H1 (cell line): ENCODE measurements at regions not wholly inside any gene's neighbourhood (a gene's known extent, or its start where the extent isn't known, plus 50 kb on each side); places are given as distances from the start of the nearest gene placed in this dataset.

ENCODE experiments used
- ASH2L ChIP-seq: fragments of 200-600, 300-600 bp; sonication (generic); IDR thresholded peaks from one replicate; pipeline ENCODE4 v1.7.1; 2017; ENCODE audit warnings: low read length
- CBX8 ChIP-seq: fragments of 300-800, 300-1000 bp; sonication (generic); IDR thresholded peaks from 2 replicates; pipeline ENCODE4 v1.7.1; 2016; ENCODE audit warnings: low read depth, low read length, borderline replicate concordance
- EZH2 ChIP-seq: fragments of 200-600 bp; sonication (generic); IDR thresholded peaks from 2 replicates; pipeline ENCODE4 v1.7.1; 2012; ENCODE audit warnings: low read depth, mild to moderate bottlenecking, moderate library complexity, low read length, inconsistent platforms; ENCODE audit not compliant: severe bottlenecking
- KDM5A ChIP-seq: fragments of 200-600 bp; IDR thresholded peaks from 2 replicates; pipeline ENCODE4 v1.7.1; 2012; ENCODE audit warnings: mild to moderate bottlenecking, low read length, inconsistent platforms, mixed read lengths
- RXRA ChIP-seq: IDR thresholded peaks from 2 replicates; pipeline ENCODE4 v1.6.1; 2011; ENCODE audit warnings: low read depth, mild to moderate bottlenecking, low read length, moderate library complexity; ENCODE audit not compliant: insufficient read depth
- YY1 ChIP-seq: IDR thresholded peaks from 2 replicates; pipeline ENCODE4 v1.6.1; 2011; ENCODE audit warnings: low read depth, mild to moderate bottlenecking, low read length

DNA sequence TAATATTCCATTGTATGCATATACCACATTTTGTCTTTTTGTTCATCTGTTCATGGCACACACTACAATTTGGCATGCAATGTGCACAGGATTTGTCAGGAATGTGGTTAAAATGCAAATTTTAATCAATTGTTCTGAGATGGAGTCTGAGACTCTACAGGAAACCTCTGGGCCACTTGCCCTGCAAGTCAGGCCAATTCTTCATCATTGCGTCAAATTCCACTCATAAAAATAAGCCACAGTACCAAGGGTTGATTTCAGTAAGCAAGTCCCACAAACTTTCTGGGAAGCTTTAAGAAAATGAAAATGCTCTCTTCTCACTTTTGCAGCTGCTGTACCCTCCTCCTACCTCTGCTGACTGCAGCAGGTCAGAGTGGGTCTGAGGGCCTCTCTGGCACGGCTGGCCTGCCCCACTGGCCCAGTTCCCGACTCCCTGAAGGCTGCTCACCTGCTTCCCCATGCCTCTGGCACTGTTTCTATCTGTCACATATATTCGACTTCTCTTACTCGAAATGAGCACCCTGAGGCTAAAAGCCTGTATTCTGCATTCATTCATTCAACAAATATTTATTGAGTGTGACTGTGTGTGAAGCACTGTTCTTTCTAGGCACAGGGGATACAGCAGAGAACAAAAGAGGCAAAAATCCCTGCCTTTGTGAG lies 83.8 kb upstream of the WASF3 start (continued):
- no peak for TF ChIP-seq RXRA
- no peak for TF ChIP-seq YY1
- TF ChIP-seq EZH2 = no peak
- TF ChIP-seq ASH2L = no peak
- no peak for TF ChIP-seq CBX8
- no peak for TF ChIP-seq KDM5A
